Kidney epithelial cell (primary cell): ENCODE measurements at regions not wholly inside any gene's neighbourhood (a gene's known extent, or its start where the extent isn't known, plus 50 kb on each side); places are given as distances from the start of the nearest gene placed in this dataset.

Source experiments
- DNase-seq: peaks from one replicate; pipeline ENCODE4 v3.0.0-alpha.2; 2010; ENCODE audit warnings: low read depth
- H3K27me3 ChIP-seq: 2 replicates; pipeline ENCODE4 v1.6.0; 2011; ENCODE audit warnings: low read length; ENCODE audit not compliant: control insufficient read depth, insufficient read depth
- H3K36me3 ChIP-seq: 2 replicates; pipeline ENCODE4 v1.5.1; 2011; ENCODE audit warnings: low read length; ENCODE audit not compliant: control insufficient read depth, insufficient read depth
- H3K4me3 ChIP-seq: 2 replicates; pipeline ENCODE4 v1.5.1; 2011; ENCODE audit warnings: low read depth, mild to moderate bottlenecking, control low read depth, low read length
- TF ChIP-seq, protein P1 (sequence below): IDR thresholded peaks from 2 replicates; pipeline ENCODE4 v1.5.1; 2011; ENCODE audit warnings: mild to moderate bottlenecking, moderate library complexity, low read length, control low read depth, inconsistent platforms; ENCODE audit not compliant: insufficient read depth, poor library complexity, severe bottlenecking

DNA sequence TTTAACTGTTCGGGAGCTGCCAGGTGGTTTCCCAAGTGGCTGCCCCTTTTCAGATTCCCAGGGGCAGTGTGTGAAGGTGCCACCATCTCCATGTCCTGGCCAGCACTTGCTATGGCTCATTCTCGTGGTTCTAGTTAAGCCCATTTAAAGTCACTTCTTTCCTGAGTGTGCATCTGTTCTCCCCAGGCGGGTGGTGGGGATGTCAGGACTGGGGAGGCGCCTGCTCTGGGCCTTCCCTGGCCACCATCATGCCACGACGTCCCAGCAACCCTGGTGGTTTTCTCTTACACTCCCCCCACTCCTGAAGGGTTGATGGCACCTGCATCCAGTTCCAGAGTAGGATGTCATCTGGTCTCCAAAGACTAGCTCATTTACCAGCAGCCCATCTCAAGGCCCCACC is 56.8 kb upstream of the TAMM41 start:
- H3K36me3 ChIP-seq: no peaks in the 10 kb centered on the region
- DNase-seq: no peak

GRCh38 chr3:11904157-11904556 is 57.5 kb upstream of the TAMM41 start:
- TF ChIP-seq, protein P1, sequence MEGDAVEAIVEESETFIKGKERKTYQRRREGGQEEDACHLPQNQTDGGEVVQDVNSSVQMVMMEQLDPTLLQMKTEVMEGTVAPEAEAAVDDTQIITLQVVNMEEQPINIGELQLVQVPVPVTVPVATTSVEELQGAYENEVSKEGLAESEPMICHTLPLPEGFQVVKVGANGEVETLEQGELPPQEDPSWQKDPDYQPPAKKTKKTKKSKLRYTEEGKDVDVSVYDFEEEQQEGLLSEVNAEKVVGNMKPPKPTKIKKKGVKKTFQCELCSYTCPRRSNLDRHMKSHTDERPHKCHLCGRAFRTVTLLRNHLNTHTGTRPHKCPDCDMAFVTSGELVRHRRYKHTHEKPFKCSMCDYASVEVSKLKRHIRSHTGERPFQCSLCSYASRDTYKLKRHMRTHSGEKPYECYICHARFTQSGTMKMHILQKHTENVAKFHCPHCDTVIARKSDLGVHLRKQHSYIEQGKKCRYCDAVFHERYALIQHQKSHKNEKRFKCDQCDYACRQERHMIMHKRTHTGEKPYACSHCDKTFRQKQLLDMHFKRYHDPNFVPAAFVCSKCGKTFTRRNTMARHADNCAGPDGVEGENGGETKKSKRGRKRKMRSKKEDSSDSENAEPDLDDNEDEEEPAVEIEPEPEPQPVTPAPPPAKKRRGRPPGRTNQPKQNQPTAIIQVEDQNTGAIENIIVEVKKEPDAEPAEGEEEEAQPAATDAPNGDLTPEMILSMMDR: no peak
- DNase-seq: no peak
- Histone ChIP-seq H3K4me3 (no peak overlapping the region), H3K27me3 (no peaks in the 10 kb centered on the region), H3K36me3 (no peaks in the 10 kb centered on the region)

More for the DNA sequence above, 56.8 kb upstream of the TAMM41 start:
- no peaks in the 10 kb centered on the region for H3K27me3 ChIP-seq
- TF ChIP-seq, protein P1: no peak
- no peak overlapping the region for H3K4me3 ChIP-seq

GRCh38 chr3:11906407-11906806 is 59.7 kb upstream of the TAMM41 start:
- no peaks in the 10 kb centered on the region for H3K27me3 ChIP-seq
- no peaks in the 10 kb centered on the region for H3K36me3 ChIP-seq
- TF ChIP-seq, protein P1: no peak
- H3K4me3 ChIP-seq: no peak overlapping the region
- DNase-seq: no peak

DNA sequence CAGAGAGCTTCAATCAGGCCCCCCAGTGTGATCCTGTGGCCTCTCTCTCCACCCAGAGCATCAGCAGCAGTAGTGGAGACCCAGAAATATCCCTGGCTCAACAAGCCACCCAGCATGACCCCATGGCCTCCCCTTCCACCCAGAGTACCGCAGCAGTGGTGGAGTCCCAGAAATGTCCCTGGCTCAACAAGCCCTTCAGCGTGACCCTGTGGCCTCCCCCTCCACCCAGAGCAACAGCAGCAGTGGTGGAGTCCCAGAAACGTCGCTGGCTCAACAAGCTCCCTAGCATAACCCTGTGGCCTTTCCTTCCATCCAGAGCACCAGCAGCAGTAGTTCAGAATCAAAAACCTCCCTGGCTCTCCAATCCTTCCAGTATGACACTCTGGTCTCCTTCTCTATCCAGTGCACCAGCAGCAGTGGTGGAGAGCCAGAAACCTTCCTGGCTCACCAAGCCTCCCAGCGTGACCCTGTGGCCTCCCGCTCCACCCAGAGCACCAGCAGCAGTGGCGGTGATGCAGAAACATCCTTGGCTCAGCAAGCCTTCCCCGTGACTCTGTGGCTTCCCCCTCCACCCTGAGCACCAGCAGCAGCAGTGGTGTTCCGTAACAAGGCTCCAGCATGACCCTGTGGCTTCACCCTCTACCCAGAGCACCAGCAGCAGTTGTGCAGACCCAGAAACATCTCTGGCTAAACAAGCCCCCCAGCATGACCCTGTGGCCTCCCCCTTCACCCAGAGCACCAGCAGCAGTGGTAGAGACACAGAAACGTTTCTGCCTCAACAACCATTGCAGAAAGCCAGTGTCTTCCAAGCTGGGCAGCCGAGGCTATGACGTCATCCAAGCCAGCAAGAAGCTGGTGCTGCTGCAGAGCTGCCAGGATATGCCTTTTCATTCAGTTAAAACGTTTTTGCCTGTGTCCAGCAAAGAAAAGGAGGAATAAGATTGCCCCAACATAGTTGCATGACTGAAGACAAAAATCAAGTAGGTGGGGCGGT is 61.3 kb upstream of the TAMM41 start:
- no peak overlapping the region for H3K4me3 ChIP-seq
- TF ChIP-seq, protein P1: no peak
- H3K27me3 ChIP-seq: no peaks in the 10 kb centered on the region
- H3K36me3 ChIP-seq: no peaks in the 10 kb centered on the region
- no peak for DNase-seq

DNA sequence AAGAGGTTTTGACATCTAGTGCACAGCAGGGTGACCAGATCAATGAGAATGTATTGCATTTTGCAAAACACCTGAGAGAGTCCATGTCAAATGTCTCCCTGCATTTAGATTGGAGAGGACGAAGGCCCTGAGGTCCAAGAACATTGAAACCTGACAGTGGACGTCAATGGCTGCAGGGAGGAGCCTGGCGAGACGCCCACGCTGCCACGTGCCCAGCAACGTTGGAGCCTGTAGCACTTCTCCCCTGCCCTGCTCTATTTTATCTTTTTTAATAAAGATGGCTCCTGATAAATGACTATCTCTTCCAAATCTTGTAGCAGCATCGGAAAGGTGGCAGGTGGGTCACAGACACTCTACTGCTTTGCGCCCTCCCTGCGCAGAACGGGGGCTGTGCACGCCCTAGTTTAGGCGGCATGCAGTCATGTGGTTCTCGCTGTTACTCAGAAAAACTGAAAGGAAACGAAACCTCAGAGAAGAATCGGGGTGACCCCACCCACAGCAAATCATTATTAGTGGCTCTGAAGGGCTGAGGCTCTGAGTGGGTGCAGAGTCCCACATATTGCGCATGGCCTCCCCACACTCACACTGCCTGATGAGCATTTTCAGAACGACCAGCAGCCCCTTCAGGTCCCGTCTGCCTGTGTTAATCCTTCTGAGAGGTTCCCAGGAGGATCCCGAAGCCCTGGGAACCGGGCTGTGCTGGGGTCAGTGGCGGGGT is 62.5 kb upstream of the TAMM41 start:
- no peak for DNase-seq
- H3K36me3 ChIP-seq: no peaks in the 10 kb centered on the region
- TF ChIP-seq, protein P1: no peak
- no peak overlapping the region for H3K4me3 ChIP-seq
- H3K27me3 ChIP-seq: no peaks in the 10 kb centered on the region
